SIG-M5 (cell line): ENCODE measurements at regions not wholly inside any gene's neighbourhood (a gene's known extent, or its start where the extent isn't known, plus 50 kb on each side); places are given as distances from the start of the nearest gene placed in this dataset.

Experiments
- DNase-seq: peaks from one replicate; lab custom pipeline; 2025; lab: John Stamatoyannopoulos, UW

DNA sequence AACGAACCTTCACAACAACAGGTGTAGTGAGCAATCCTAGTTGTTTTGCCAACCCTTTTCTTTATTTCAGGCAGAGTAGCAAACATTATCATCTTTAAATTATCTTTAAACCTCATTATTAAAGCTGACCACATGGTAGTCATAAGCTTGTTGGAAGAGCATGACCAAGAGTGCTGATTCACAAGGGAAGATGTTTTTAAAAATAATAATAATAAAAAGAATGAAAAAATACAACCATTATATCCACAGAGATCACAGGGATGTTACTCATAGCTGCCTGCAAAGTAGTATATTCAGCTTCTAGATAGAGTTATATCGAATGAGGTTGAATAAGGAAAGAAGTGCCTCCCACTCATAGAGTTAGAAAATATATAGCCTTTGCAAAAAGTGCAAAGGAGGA lies 101.0 kb upstream of the FLRT2 start:
- no peak for DNase-seq

DNA sequence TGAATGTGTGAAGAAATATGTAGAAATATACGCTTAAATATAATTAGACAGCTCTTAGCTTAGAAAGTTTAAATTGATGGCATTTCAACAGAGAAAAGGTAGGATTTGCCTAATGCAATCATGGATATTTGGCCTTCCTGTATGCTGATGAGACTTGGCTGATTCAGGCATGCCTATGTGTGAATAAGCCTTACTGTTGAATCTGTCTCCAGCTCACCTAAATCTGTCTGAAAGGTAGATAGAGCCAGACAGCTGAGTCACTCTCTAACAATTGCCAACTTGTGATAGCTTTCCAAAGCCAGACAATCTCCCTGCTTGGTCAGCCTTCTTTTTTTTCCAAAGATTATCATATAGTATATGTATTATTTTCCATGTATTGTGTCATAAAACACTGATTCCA lies 92.8 kb upstream of the FLRT2 start:
- no peak for DNase-seq

DNA sequence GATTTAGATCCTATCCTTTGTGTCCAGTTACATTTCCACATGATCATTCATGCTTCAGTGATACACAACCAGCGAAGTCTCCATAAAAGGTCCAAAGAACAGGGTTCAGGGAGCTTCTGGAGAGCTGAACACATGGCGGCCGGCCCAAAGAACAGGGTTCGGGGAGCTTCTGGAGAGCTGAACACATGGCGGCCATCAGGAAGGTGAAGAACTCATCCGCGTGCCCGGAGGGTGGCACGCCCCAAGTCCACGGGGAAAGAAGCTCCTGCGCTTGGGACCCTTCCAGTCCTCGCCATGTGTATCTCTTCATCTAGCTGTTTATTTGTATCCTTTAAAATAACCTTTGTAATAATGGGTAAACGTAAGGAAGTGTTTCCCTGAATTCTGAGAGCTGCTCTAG lies 91.9 kb upstream of the FLRT2 start:
- no peak for DNase-seq

DNA sequence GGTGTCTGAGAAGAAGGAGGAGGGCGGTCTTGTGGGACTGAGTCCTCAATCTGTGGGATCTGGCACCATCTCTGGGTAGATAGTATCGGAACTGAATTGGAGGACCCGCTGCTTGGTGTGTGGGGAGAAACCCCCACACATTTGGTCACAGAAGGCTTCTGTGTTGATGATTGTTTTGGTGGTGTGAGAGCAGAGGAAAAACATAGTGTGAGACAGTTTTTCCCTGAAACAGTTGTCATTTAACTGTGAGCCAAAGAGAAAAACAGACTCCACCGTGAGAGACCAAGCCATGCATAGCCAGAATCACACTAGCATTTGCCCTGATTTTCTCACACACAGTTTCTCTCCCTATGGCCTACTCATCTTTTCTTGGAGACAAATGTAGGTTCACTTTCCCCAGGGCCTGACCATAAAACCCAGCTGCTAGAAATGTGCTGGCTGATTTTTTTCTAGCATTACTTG lies 91.4 kb upstream of the FLRT2 start:
- DNase-seq: no peak

DNA sequence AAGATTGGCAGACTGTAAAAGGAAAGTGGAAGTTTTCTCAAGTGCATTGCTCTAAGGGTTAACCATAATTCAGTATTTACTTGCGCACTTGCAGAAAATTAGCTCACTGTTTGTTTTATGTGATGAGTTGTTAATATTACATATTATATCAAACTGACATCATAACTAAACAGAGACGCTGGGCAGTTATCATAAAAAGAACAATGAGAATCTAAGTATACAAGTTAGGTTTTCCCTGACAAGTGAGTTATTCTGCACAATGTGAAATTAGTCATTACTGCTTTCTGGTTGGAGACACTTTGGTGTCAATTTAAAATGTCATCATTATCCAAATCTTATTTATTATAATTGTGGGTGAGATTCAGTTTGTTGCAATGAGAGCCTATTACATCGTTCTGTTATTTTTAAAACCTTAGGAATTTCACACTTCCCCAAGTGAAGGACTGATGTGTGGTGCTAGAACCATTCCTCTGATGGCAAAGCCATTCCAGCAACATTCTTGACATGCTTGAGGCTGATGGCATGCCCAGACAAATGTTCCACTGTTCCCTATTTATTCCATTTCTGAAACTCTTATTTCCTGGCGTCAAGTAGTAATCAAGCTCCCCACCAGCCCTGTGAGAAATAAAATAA lies 90.1 kb upstream of the FLRT2 start:
- no peak for DNase-seq

DNA sequence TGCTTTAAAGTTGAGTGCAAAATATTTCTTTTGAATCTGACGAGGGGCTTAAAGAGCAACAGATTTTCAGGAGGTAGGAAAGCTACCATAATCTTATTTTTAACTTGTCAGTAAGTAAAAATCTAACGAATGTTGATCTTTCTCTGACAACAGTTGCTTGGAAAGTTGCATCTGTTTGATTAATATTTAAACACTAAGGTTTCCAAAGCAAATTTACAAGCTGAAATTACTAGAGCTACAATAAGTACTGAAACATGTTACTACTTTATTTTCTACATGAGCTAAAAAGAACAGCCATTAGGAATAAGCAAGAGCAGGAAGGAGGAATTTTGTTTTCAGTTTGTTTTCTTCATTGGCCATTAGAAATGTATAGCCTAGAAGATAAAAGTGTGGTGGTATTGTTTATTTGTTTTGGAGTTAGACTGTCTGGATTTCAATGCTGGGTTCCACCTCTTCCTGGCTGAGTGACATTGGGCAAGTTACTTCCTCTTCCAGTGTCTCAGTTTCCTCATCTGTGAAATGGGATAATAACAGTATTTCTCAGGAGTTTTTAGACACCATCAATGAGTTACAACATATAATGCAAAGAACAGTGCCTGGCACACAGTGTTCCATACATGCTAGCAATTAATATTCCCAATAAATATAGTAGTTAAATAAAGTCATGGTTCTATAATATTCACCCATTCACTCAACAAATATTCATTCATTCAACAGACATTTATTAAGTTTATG lies 87.9 kb upstream of the FLRT2 start:
- DNase-seq: no peak

DNA sequence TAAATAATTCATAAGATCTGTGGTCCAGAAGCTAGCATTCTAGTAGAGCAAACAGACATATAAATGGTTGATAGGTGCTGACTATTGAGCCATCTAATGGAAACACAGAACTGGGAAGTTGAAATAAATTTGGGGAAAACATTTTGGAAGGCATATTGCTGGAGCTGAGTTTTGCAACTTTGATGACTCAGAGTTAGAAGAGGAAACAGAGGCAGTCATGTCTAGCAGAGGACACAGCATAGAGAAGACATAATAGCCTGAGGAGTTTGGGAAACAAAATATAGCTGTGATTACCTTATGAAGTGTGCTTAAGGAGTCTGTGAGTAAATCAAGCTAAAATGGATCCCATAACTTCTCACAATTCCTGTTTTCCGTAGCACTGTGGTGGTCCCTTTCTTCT lies 86.9 kb upstream of the FLRT2 start:
- DNase-seq: no peak

DNA sequence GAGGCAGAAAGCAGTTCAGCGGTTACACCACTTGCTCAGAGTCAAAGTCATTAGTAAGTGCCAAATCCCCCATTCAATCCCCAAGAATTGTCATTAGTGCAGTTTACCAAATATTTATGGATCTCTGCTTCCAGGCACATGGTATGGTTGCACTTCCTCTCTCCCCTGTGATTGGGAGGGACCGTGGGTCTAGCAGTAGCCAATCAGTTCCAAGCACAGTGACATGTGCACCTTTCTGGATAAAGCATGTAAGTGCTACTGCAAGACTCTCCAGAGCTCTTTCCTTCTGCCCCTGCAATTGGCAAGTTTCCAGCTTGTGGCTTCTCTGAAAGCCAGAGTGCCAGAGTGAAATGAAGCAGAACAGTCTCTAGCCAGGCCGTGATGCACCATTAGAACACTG lies 85.3 kb upstream of the FLRT2 start:
- DNase-seq: no peak

DNA sequence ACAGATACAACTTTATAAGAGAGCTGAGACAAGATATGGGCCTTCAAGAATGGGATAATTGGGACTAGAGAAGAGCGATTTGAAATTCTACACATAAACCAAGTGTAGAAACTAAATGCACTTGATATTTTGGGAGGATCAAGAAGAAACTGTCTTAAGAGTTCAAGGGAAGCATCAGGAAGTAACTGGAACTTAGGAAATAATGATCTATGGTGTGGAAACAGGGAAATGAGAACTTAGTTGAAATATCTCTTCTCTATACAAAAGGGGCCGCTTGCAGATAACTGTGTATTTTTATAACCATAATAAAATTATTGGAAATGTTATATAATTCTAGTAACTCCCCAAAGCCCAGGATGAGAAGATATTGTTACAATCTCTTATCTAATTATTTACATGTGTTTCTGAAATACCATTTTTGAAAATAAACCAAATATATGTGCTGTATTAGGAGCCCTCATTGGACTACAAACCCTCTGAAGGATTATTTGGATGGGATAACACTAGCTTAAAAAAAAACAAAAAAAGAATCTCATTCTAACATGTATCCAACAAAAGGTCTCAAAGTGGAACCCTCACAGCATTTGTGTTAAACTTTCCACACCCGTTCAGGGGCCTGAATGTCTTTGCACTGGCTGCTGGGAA lies 84.7 kb upstream of the FLRT2 start:
- DNase-seq: no peak

DNA sequence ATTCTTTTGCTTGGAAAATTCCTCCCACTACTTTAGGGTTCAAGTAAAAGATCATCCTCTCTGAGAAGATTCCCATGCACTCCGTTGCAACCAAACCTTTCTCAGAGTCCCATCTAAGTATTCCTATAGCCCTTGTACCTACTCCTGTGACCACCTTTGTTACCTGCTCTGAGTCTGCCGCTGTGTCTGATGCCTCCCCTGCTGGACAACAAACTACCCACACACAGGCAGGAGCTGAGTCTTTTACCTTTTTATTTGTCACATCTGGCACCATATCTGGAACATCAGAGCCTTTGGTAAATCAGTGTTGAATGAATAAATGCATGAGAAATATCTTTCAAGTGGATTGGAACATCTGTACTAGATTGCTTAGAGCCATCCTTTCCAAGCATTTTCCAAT lies 82.1 kb upstream of the FLRT2 start:
- no peak for DNase-seq

DNA sequence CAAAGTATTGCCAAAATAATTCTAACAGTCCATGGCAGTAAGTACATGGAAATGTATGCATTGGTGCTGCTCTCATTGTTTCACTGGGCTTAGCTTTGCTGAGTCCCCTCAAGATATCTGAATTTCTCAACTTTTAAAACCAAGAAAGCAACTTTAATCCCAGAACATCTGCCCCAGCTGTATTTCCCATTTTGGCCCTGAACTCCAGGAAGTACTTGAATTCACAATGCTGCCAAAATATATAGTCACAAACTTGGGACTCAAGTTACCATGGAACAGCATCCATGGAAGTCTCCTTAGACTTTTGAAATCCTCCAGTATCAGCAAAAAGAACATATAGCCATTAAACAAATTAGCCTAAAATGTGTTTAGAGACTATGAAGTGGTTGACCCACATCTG lies 78.5 kb upstream of the FLRT2 start:
- DNase-seq: no peak

DNA sequence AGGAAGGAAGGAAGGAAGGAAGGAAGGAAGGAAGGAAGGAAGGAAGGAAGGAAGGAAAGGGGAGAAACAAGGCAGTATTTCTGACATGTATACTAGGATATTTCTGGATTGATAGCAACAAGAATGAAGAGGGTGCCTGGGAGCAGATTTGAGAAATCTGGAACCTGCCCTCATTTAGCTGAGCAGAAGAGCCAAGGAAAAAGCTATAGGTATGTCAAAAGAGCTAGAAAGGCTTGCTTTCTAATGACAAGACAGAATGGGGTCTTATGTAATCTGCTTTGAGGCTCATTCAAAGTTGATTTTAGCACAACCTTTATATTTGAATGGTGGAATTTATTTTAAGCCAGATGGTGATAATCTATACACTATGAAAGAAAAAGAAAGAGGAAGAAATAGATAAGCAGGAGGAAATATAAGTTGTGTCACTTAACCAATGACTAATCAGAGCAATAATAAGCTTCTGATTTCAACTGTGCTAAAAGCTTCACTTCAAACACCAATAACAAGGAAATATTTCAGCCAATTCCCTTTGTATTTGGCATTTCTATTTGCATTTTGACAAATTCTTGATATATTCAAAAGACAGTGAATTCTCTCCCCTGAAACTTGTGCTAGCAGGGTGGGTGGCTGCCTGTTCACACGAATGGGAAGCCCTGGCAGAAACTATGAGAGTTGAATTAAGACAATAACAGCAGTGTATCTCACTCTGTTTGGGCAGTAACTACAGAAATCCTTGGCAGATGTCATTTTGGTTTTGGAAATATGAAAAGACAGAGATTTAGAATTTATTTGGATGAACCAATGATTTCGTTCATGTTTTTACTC lies 76.3 kb upstream of the FLRT2 start:
- no peak for DNase-seq

DNA sequence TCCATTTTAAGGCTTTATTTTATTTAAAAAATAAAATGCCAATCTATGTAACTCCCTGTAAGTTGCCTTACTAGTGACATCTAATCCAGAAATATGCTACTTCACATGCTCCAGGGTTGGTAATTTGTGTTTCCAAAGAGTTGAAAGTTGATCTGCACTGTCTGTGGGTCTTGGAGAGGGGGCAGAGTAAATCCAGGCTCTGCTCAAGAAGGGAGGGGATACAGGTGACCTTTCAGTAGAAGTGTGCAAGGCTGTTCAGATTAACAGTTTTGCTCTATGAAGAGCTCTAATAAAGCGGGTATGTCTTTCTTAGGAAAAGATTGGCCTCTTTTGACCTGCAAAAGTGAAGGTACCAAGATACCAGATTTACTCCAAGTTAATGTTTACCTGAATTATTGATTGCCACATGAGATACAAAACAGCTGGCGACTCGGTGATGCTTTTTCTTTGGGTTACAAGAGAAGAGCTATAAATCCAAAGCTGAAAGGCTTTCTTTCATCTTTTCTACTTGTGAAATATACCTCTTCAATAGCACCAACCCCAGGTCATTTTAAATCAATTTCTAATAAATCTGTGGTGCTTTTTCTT lies 75.6 kb upstream of the FLRT2 start:
- no peak for DNase-seq

DNA sequence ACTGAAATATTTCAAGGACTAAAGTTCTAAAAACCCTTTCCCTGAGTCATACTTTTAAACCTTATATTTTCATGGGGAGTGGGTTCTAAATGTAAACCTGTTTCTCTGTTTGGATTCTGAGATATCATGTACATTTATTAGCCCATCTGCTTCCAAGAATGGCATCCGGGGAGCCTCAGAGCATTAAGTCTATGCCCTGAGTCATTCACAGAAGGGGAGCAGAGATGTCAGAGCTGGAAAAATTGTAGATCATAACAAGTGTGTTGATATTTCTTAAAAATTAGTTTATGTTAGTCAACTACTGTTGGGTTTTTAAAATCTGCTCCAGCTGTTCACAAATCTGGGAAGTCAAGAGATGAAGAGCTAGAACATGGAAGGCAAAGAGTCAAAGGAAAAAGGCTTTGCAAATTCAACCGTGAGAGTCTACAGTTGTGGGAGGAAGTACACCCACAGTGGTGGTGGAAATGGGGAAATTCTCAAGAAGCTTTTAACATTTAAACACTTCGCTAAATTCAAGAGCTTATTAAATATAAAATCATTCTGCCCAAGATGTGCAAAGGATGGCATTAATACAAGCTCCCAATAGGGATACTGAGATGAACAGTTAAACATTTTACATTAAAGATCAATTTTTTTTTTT lies 70.5 kb upstream of the FLRT2 start:
- DNase-seq: no peak

DNA sequence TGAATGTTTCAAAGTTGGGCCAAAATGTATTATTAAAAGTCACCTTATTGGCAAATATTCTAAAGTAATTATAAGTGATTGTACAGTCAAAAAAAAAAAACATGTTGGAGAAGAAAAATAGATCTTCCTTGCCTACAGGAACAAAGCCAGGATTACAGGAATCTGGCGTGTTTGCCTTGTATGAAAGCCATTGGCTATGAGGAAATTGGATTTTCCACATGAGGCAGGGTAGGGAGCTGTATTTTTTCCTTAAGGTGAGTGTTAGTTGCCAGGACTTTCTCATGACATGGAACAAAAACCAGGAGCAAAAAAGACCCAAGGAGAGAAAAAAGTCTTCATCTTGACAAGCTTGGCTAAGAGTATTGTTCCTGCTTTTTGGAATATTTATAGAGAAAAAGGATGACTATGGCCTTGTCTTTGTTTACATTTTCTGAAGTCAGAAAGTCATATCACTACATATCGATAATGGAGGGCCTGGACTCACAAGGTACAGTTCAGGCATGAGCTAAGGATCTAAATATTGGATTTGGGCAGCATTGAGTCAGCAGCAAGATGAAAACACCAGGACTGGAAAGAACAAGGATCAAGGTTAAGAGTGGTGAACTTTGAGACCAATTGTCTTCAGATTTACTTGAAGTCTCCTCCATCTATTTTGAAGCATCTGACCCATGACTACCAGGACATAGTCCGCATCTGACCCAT lies 68.4 kb upstream of the FLRT2 start:
- no peak for DNase-seq

DNA sequence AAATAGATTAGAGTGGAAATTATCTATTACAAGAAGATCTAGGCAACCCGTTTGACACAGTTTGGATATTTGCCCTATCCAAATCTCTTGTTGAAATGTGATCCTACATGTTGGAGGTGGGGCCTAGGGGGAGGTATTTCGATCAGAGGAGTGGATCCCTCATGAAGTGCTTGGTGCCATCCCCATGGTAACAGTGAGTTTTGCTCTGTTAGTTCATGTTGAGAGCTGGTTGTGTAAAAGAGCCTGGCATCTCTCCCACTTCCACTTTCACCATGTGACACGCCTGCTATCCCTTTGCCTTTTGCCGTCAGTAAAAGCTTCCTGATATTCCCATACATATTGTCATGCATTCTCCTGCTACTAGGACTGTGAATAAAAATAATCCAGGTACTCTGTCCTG lies 66.4 kb upstream of the FLRT2 start:
- no peak for DNase-seq

DNA sequence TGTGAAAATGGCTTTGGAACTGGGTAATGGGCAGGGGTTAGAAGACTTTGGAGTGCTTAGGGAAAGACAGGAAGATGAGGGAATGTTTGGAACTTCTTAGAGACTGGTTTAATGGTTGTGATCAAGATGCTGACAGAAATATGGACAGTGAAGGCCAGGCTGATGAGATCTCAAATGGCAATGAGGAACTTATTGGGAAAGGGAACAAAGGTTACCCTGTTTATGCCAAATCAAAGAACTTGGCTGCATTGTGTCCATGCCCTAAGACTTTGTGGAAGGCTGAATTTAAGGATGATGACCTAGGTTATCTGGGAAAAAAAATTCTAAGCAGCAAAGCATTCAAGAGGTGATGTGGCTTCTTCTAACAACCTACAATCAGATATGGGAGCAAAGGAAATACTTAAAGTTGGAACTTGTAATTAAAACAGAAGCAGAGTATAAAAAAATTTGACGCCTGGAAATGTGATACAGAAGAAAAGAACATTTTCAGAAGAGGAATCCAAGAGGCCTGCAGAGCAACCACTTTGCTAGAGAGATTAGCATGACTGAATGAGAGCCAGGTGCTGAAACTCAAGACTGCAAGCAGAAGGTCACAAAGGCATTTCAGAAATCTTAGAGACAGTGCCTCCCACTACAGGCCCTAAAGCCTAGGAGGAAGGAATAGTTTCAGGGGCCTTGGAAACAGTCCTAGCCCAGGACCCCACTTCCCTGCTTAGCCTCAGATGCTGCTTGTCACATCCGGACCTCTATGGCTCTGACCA lies 65.6 kb upstream of the FLRT2 start:
- DNase-seq: no peak

DNA sequence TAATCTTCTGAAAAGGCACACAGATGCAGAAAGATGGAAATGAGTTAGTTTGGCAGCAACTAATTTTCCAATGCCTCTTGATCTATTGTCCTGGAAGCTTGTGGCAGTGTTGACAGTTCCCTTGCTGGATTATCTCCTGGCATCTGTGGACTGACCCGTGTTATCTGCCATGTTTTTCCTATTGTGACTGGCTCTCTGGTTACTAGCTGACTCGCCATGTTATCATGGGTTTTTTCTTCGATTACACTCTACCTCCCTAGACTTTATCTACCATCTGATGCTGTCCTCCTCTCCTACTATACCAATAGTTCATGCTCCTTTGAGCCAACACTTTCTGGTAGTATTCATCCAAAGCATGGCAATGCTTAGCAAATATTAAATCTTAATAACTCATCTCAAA lies 63.3 kb upstream of the FLRT2 start:
- no peak for DNase-seq

DNA sequence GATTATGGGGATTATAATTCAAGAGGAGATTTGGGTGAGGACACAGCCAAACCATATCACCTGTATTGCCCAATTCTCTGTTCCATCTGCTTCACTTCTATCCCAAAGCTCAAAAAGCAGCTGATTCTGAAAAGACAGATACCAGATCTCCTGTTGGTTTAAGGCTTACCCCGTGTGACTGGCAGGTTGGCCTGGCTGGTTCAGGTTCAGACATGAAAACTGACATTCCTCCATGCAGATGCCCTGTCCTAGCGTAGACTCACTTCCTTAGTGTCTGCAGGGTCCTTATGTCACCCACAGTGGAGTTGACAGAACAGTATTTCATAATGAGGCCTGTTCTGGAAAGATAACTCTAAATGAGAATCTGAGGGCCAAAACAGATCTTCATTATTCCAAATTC lies 61.1 kb upstream of the FLRT2 start:
- DNase-seq: no peak

DNA sequence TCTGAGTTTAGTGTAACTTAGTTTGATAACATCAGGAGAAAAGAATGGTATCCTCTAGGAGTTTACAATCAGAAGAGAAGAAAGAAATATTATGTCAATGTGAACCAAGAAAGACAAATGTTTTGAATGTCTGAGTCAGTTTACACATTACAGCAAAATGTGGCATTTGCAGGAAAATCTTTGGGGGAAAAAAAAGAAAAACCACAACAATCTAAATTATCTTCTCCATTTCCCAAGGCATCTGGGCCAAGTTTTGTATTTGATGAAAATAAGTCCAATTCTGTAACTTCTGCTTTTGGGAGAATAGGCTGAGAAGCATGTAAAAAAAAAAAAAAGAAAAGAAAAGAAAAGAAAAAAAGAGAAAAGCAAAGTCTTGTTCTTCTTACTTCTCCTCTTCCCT lies 58.8 kb upstream of the FLRT2 start:
- DNase-seq: no peak
